Aorta (tissue), 5 donors: ENCODE measurements at regions not wholly inside any gene's neighbourhood (a gene's known extent, or its start where the extent isn't known, plus 50 kb on each side); places are given as distances from the start of the nearest gene placed in this dataset.
"Not testable (repeated sequence)": the region's sequence is repeated elsewhere in the genome, so short reads cannot be mapped to it uniquely, and the experiment has no call there.

Experiments used
- ATAC-seq: fragments of 200-7000 bp; cut with Tn5 transposase; one replicate; pipeline ENCODE4 v1.9.1; 2022; ENCODE audit warnings: moderate library complexity; ENCODE audit not compliant: low FRiP score
- DNase-seq, 2 donors: peaks; one replicate each; pipeline ENCODE4 v3.0.0-alpha.2; 2020
- H3K27ac ChIP-seq, 2 donors: one replicate each; pipeline ENCODE4 v1.5.1; 2013; ENCODE audit warnings: low read length in 2 of 2, mild to moderate bottlenecking in 2 of 2, moderate library complexity in 2 of 2, control low read depth in 1 of 2, inconsistent platforms in 1 of 2, low read depth in 1 of 2
- H3K27me3 ChIP-seq, 2 donors: one replicate each; pipeline ENCODE4 v1.6.1; 2013; ENCODE audit warnings: control low read depth in 1 of 2, low read length in 1 of 2, mild to moderate bottlenecking in 1 of 2, moderate library complexity in 1 of 2; ENCODE audit not compliant: insufficient read depth in 2 of 2, control insufficient read depth in 1 of 2
- H3K36me3 ChIP-seq, 2 donors: one replicate each; pipeline ENCODE4 v1.6.1; 2013; ENCODE audit warnings: control low read depth in 1 of 2, low read length in 1 of 2, mild to moderate bottlenecking in 1 of 2; ENCODE audit not compliant: insufficient read depth in 2 of 2, control insufficient read depth in 1 of 2
- H3K4me1 ChIP-seq, 2 donors: one replicate each; pipeline ENCODE4 v1.6.1; 2013; ENCODE audit warnings: low read length in 2 of 2, control low read depth in 1 of 2, mild to moderate bottlenecking in 1 of 2, moderate library complexity in 1 of 2; ENCODE audit not compliant: insufficient read depth in 2 of 2, control insufficient read depth in 1 of 2
- H3K4me3 ChIP-seq, 2 donors: one replicate each; pipeline ENCODE4 v1.5.1; 2013; ENCODE audit warnings: low read length in 2 of 2, control low read depth in 1 of 2, mild to moderate bottlenecking in 1 of 2
- H3K9me3 ChIP-seq: one replicate; pipeline ENCODE4 v1.6.1; 2013; ENCODE audit warnings: mild to moderate bottlenecking, low read length; ENCODE audit not compliant: control insufficient read depth
- WGBS, 2 donors: extraction: QIAGEN DNeasy Blood & Tissue Kit; methylation state at CpG; one replicate each; pipeline ENCODE4 v1.1.7; 2013; 5-methylcytosine and 5-hydroxymethylcytosine counted together
- intact Hi-C, 2 donors: fragments of 100-400 bp; cut with DNase I; formaldehyde crosslinking; loops; one replicate each; pipeline versions ENCODE4 v1.14.2 to v1.15.0; 2022
- donor health status: healthy with polysubstance abuse.
- donor health status: Bipolar disorder and iron deficiency.
- donor health status: DM: no; HTN: no; CAD: no.
- donor health status: DM: no; HTN: no; CAD: no.
- donor health status: DM: yes; HTN: yes; CAD: no.

DNA sequence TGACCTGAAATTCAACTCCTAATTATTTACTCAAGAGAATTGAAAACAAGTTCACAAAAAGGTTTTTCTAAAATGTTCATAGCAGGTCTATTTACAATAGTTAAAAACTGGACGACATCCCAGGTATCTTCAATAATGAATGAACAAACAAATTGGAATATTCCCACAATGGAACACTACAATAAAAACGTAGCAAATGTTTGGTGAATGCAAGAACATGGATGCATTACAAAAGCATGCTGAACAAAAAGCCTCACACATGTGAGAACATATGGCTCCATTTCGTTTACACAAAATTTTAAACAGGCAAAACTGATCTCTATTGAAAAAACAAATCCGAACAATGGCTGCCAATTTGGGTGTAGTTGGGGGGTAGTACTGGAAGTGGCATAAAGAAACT, 669.9 kb downstream of the MTRR start:
- intact Hi-C loops = no loop called here

GRCh38 chr5:8540317-8540716, 671.4 kb downstream of the MTRR start:
- no peak for DNase-seq
- intact Hi-C loops = no loop called here
- no peaks in the 10 kb centered on the region for H3K27me3 ChIP-seq
- no peaks in the 10 kb centered on the region for H3K9me3 ChIP-seq
- H3K36me3 ChIP-seq = no peaks in the 10 kb centered on the region
- ATAC-seq = no peak
- H3K4me3 ChIP-seq = no peak overlapping the region
- no peaks in the 10 kb centered on the region for H3K4me1 ChIP-seq
- WGBS, 2 donors = 83 to 90% methylated on average over 2 of the region's 2 CpGs
- H3K27ac ChIP-seq = no peak overlapping the region

More for the DNA sequence above, 669.9 kb downstream of the MTRR start:
- ATAC-seq = no peak
- no peak for DNase-seq
- no peaks in the 10 kb centered on the region for H3K36me3 ChIP-seq
- H3K9me3 ChIP-seq = no peaks in the 10 kb centered on the region
- H3K4me3 ChIP-seq = no peak overlapping the region
- H3K27ac ChIP-seq = no peak overlapping the region
- H3K4me1 ChIP-seq = no peaks in the 10 kb centered on the region
- WGBS, 2 donors = 53 to 66% methylated on average over 4 of the region's 4 CpGs
- no peaks in the 10 kb centered on the region for H3K27me3 ChIP-seq

- DNase-seq (no peak), ATAC-seq (no peak)
- 78 to 82% methylated on average over 4 of the region's 4 CpGs for WGBS, 2 donors
- Histone ChIP-seq H3K36me3 (no peaks in the 10 kb centered on the region), H3K4me3 (no peak overlapping the region), H3K4me1 (no peaks in the 10 kb centered on the region), H3K27ac (no peak overlapping the region), H3K27me3 (no peaks in the 10 kb centered on the region), H3K9me3 (no peaks in the 10 kb centered on the region)
- intact Hi-C loops = no loop called here
Measured at GRCh38 chr5:8550921-8551320, 682.0 kb downstream of the MTRR start.

- Histone ChIP-seq H3K4me1 (no peaks in the 10 kb centered on the region), H3K4me3 (no peak overlapping the region), H3K27me3 (no peaks in the 10 kb centered on the region), H3K36me3 (no peaks in the 10 kb centered on the region), H3K27ac (no peak overlapping the region), H3K9me3 (no peaks in the 10 kb centered on the region)
- ATAC-seq = no peak
- DNase-seq = no peak
- intact Hi-C loops = no loop called here
Measured at GRCh38 chr5:8553364-8553763, 684.4 kb downstream of the MTRR start.

- ATAC-seq (no peak), DNase-seq (no peak)
- Histone ChIP-seq H3K4me3 (no peak overlapping the region), H3K9me3 (no peaks in the 10 kb centered on the region), H3K27me3 (no peaks in the 10 kb centered on the region), H3K36me3 (no peaks in the 10 kb centered on the region), H3K27ac (no peak overlapping the region), H3K4me1 (no peaks in the 10 kb centered on the region)
- 32 to 36% methylated on average over 3 of the region's 3 CpGs for WGBS, 2 donors
- intact Hi-C loops = no loop called here
Measured at GRCh38 chr5:8557728-8558127, 688.8 kb downstream of the MTRR start.

GRCh38 chr5:8560776-8561175, 691.8 kb downstream of the MTRR start:
- 53 to 58% methylated on average over 2 of the region's 2 CpGs for WGBS, 2 donors
- Histone ChIP-seq H3K27ac (no peak overlapping the region), H3K36me3 (no peaks in the 10 kb centered on the region), H3K4me1 (no peaks in the 10 kb centered on the region), H3K9me3 (no peaks in the 10 kb centered on the region), H3K27me3 (no peaks in the 10 kb centered on the region), H3K4me3 (no peak overlapping the region)
- intact Hi-C loops = no loop called here
- ATAC-seq (no peak), DNase-seq (no peak)

DNA sequence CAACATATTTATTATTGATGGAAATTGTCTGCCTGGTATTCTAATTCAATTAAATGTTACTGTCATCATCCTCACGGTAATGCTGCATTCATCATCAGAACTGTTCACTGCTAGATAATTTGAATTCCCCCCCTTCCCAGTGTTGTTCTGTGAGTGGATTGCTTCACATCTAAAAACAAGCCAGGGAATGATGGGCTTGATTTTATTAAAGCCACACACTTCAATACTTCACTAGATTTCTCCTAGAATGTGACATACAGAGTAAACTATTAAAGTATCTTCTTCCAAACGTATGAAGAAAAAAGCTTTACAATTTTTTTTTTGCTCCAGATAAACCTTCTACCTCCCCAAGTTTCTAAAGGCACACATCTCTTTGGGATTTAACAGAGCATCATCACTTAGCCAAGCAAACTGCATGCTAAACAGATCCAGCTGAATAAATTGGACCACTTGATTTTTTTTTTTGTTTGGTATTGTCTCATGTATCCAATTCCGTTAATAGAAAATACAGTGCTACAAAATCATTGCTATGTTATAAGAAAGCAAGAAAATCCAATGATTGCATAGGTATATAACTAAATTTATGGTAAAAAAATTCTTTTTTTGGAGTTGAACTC, 692.4 kb downstream of the MTRR start:
- Histone ChIP-seq H3K9me3 (no peaks in the 10 kb centered on the region), H3K27ac (no peak overlapping the region), H3K27me3 (no peaks in the 10 kb centered on the region), H3K36me3 (no peaks in the 10 kb centered on the region), H3K4me3 (no peak overlapping the region), H3K4me1 (no peaks in the 10 kb centered on the region)
- intact Hi-C loops = no loop called here
- DNase-seq (no peak), ATAC-seq (no peak)
- 74 to 85% methylated on average over 3 of the region's 3 CpGs for WGBS, 2 donors

DNA sequence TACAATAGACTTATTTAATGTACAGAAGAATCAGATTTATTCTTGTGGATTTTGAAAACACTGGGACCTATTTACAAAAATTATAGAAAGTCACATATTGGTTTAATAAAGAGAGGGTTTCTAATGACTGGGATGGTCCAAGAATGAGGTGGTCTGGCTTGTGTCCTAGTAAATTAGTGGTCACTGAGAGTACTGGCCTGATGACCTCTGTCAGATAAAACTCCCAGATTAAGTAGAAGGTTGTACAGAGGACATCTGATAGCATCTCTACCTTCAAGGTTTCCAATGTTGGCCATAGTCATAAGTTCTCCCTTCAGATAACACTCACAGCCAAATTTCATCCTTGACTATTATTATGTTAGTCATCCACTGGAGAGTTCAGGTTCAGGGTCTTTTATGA, 692.9 kb downstream of the MTRR start:
- intact Hi-C loops = no loop called here
- Histone ChIP-seq H3K27ac (no peak overlapping the region), H3K9me3 (no peaks in the 10 kb centered on the region), H3K27me3 (no peaks in the 10 kb centered on the region), H3K4me3 (no peak overlapping the region), H3K36me3 (no peaks in the 10 kb centered on the region), H3K4me1 (no peaks in the 10 kb centered on the region)
- DNase-seq (no peak), ATAC-seq (no peak)

DNA sequence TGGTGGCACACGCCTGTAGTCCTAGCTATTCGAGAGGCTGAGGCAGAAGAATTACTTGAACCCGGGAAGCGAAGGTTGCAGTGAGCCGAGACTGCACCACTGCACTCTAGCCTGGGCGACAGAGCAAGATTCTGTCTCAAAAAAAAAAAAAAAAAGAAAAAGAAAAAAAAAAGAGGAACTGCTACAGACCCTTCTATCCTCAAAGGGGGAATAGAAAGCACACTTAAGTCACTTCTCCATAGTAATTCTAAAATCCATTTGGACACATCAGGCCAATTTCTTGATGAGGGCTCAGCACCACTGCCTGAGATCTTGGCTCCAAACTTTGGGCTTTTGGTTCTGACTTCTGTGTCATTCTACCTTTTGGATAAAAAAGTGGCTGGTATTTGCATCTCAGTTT, 694.6 kb downstream of the MTRR start:
- H3K36me3 ChIP-seq, DNase-seq, ATAC-seq, H3K27me3 ChIP-seq, H3K27ac ChIP-seq, H3K4me3 ChIP-seq, H3K9me3 ChIP-seq, H3K4me1 ChIP-seq, intact Hi-C loops: not testable (repeated sequence)
- 87 to 94% methylated on average over 6 of the region's 6 CpGs for WGBS, 2 donors
